GM21381 (cell line): ENCODE measurements at regions not wholly inside any gene's neighbourhood (a gene's known extent, or its start where the extent isn't known, plus 50 kb on each side); places are given as distances from the start of the nearest gene placed in this dataset.

Experiments
- ATAC-seq: cut with Tn5 transposase; IDR thresholded peaks from one replicate; pipeline ENCODE4 v1.9.1; 2021; ENCODE audit warnings: mild to moderate bottlenecking, moderate library complexity; ENCODE audit not compliant: unreplicated experiment

DNA sequence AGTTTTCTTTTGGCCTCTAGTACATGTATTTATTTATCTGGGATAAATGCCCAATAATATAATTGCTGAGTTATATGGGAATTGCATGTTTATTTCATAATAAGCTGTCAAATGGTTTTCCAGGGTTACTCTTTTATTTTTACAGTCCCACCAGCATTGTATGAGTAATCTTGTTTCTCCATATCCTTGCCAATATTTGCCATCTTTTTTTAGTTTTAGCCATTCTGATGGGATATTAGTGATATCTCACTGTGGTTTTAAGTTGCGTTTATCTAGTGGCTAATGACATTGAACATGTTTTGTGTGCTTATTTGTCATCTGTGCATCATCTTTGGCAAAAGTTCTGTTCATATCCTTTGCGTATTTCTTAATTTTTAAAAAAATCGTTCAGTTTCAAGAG, 372.8 kb upstream of the CCDC179 start:
- ATAC-seq = no peak

DNA sequence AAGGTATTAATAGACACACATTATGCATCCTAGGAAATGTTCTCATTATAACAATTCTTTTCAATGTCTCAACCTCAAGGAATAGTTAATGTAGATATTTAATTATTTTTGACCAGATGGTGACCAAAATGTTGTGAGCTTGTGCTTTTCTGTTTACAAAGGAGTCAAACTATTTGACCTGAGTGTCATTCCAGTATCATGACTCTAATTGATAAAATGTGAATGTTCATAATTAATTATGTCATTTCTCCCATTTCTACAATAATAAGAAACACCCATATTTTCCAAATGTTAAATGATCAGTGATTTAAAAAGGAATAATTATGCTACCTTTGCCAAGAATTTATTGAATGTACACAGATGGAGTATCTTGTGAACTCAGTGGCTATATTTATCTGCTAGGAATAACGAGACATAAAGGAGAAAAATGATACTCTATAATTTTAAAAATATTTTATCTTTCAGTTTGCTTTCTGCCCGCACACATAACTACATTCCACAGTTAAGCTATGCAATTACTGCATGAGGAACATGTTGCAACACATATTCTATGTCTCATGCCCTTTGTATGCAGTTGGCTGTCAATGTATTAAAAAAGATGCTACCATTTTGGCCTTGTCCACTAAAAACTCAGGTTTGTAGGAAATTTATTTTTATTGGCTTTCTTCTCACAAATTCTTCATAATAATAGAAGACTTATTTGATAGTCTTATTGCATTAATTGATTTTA, 376.7 kb upstream of the CCDC179 start:
- ATAC-seq = no peak

DNA sequence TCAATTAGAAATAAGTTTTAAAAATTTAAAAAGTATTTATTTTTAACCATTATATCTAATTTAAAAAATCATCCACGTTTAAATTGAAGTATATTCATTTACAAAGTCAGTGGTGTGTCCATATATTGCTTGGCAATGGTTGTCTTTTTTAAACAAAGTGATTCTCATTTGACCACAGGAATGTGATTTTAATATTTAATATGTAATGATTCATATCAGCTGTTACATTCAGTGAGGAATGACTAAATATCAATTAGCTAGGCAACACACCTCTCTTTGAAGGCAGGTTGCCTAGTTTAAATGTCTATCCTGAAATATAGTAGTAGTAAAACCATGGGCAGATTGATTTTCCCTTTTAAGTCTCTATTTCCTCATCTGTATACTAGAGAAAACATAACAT, 392.2 kb upstream of the CCDC179 start:
- ATAC-seq = no peak

DNA sequence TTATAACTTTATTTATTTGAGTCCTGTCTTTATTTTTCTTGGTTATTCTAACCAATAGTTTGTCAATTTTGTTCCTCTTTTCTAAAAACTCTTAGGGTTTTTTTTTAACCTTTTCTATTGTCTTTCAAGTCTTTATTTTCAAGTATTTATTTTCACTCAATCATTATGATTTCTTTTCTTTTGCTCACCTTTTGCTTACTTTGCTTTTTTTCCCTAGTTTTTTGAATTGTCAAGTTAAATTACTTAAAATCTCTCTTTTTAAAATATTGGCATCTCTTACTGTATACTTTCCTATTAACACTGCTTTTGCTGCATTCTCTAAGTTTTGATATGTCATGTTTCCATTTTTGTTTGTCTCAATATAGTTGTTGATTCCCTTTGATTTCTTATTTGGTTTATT, 396.8 kb upstream of the CCDC179 start:
- no peak for ATAC-seq

DNA sequence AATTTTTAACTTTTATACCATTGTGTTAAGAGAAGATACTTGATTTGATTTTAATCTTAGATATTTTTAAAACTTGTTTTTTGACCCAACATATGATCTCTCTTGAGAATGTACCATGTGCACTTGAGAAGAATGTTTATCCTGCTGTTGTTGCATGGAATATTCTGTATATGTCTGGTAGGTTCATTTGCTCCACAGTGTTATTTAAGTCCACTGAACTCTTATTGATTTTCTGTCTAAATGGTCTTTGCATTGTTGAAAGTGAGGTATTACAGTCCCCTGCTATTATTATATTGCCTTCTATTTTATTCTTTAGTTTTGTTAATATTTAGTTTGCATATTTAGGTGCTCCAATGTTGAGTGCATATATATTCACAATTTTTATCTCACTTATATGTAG, 397.3 kb upstream of the CCDC179 start:
- ATAC-seq = no peak

DNA sequence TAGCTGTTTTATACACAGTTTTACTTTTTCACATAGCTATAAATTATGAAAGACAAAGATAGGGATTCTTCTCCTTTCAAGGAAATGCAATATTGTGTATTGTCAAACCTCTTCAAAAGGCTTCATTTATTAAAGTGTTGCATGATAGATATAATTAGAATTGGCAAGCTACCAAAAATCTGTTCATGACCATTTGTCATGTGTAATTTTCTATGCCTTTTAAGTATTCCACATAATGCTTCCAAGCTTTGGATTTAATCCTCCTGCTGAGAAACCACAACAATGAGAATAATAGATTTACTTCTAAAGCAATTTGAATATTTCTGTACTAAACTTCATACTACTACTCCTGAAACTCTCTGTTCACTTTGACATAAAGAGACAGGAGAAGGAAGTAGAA, 403.2 kb upstream of the CCDC179 start:
- no peak for ATAC-seq

DNA sequence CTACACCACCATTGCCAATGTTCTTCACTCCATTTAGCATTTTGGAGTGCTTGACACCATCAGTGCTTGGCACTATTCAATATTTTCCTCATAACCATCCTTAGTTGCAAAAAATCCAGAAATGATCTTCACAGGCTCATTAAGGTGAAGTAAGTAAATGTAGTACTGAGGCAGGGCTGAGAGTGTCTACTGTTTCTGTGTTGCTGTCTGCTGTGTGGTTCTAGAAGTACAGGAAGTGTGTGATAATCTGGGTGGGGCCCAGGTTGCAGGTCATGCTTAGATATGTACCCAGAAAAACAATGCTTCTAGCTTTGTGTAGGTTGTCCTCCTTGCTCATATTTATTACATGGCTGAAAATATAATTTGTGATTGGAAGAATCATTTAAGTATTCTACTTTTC, 411.8 kb upstream of the CCDC179 start:
- ATAC-seq = no peak

DNA sequence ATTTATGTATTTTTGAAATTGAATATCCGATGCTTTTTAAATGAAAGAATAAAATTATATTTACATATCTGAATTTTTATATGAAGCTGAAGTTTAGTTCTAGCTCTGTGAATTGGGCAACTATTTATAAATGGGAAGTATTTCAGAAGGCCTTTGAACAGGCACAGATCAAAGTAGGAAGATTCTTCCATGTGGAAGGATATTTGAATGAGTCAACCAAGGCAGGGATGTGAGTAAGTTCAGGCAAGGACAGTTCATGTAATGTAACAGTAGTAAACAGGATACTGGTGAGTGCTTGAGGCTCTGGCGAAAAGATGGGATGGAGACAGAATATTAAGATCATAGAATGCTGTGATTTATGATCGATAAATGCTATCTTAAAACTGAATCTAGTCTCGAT, 417.8 kb upstream of the CCDC179 start:
- no peak for ATAC-seq

DNA sequence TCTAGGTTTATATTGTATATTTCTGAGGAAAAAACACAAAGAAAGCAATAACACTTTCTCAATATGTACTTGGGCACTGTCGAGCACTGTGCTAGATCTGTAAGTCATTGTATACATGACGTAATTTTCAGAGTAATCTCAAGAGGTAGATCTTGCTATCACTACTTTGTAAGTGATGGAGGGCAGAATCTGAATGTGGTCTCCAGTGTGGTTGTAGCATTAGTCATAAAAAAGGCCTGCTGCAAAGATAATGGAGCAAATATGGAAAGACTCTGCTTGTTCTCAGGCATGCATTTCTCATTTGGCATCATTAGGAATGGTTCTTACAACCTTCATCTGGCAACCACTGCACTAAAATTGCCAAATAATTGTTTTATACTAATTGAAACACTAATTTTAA, 419.8 kb upstream of the CCDC179 start:
- ATAC-seq = no peak

DNA sequence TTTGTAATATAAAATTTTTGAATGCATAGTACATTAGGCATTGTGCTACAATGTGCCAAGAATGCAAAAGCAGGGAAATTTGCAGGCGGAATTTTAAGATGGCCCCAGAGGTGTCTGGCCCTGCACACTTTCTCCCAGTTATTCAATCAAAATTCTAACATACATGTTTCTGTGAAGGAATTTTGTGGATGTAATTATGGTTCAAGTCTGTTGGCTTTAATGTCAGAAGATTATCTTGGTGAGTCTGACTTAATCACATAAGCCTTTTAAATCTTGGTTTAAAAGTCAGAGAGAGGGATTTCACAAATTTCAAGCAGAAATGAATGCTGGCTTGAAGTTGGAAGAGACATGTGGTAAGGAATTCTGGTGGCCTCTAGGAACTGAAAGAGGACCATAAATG, 423.4 kb upstream of the CCDC179 start:
- no peak for ATAC-seq

DNA sequence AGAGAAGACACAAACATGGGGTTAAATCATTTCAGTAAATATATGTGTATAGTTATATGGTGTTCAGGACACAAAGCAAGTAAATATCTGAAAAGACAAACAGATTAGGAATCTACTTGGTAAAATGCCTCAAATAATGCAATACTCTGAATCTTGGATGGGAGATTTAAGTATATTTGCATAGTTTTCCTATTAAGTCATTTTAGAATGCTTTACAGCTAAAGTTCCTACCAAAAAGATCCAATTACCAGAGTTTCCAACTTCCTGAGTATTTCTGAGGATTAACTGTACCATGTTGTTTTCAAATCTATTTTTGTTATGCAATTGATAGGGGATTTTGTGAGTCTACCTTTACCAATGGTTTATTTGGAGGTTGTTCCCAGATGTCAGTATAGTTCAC, 424.4 kb upstream of the CCDC179 start:
- ATAC-seq = no peak

DNA sequence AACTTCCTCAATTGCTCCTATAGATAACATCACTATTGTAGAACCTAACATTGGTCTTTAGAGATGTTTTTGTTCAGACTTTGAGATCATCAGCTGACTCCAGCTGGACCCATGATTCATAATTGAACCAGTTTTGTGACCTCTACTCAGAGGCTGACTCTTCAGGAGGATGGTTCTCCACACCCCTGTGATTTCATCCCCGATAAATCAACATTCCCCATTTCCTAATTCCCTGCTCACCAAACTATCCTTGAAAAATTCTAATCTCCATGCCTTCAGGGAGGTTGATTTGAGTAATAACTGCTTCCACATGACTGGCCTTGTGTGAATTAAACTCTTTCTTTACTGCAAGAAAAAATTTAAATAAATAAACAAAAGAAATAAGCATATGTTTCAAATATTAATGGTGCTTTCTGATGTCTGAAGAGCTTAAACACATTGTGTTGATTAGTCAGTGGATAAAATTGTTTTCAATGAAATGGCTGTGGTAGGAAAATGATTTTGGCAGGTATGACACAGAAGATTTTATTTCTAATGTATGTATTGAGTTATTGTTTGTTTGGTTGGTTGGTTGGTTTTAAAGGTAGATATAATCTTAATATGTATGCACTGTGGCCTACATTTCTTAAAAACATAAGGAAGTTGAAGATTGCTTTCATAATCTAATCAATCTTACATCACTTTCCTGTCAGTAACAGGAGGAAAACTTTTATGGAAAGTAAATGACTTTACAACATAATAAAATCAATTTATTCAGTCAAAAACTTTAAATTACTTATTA, 427.9 kb upstream of the CCDC179 start:
- no peak for ATAC-seq

DNA sequence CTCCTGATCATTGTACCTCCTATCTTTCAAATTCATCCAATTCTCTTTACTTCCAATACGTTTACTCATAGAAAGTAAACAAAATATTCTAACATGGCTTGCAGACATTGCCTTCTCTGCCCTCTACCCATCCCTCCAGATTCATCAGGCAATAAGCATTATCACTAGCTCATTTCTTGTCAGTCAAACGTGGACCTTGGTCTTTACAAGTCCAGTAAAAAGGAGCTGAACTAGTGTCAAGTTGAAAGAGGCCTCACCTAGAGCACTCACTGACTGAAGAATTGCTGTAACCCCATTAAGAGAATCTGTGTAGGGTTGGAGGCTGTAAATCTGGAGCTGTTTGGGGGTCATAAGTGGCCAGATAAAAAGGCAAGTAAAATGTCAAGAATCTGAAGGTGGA, 435.0 kb upstream of the CCDC179 start:
- ATAC-seq = no peak

DNA sequence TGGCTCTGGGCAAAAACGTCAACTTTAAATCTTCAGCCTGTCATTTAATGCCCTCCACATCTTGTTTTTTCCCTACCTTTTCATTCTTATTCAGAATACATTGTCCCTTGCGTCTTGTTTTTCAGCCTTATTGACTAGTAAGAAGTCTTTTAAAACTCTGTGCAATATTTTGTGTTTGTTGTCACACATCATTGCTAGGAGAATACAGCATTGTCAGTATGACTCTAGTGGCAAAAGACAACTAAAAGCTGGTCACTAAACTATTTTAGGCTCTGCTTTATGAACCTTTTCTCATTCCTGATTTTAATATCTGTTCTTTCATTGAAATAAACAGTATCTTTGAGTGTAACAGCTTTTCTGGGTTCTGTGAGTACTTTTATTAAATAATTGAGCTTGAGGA, 447.8 kb upstream of the CCDC179 start:
- ATAC-seq = no peak

DNA sequence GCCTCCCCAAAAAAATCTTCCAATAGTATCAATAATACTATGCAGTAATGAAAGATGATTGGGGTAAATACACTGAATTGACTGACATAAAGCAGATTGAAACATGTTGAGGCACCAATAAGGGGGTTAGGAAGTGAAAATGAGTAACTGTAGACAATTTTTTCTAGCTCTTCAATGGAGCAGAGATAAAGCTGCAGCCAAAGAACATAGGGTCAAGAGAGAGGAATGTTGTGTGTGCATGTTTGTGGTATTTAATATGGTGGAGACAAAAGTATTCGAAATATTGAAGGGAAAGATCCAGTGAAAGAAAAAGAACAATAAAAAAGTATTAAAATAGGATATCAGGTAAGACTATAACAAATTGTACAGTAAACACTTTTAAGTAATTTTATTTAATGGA, 450.0 kb upstream of the CCDC179 start:
- ATAC-seq = no peak

DNA sequence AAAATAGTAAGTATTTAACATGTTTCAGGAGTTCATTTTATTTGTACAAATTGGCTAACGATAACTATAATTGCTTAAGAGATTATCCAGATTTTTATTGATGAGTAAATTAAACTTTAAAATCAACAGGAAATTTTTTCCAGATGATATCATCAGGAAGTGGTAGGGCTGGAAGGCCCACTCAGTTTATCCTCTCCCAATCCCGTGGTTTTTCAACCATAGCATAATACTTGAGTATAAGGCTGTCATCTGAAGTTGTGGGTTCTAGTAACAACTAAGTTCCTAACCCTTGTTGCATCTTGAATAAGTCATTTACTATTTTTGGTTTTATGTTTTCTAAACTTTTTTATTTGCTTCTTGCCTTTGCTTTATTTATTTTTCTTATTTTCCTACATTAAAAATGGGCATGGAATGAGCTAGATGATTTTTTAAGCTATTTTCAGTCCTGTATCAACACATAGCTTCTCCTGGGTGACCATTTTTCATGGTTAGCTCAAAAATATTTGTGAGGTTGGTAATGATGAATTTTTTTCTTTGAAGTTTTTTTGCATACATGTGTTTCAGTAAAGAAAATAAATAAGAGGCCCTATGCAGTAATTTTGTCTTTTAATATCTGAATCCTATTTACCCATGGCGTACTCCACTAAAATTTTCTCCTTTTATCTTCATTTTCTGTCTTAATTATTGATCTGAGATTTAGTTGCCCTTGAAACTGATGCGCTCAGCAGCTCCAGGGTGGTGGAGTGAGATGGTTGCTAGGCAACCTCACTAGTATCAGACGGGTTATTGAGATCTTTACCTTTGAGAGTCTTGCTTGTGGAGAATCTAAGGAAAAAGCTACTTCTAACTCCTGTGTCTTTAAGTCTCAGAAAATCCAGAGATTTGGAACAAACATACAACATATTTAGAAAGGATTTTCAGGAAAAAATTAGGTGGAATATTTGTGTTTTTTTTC, 452.0 kb upstream of the CCDC179 start:
- no peak for ATAC-seq

DNA sequence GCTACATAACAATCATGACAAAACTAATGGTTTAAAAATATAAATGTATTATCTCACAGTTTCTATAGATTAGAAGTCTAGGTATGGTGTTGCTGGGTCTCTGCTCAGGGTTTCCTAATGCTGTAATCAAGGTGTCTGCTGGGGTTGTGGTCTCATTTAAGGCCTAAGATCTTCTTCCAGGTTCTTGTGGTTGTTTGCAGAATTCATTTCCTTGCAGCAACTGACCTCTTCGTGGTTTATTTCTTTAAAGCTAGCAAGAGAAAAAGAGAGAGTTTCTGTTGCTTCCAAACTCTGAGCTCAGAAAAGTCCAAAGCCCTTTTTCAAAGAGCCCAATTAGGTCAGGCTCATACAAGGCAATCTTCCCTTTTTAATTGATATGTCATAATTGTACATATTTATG, 452.7 kb upstream of the CCDC179 start:
- no peak for ATAC-seq

DNA sequence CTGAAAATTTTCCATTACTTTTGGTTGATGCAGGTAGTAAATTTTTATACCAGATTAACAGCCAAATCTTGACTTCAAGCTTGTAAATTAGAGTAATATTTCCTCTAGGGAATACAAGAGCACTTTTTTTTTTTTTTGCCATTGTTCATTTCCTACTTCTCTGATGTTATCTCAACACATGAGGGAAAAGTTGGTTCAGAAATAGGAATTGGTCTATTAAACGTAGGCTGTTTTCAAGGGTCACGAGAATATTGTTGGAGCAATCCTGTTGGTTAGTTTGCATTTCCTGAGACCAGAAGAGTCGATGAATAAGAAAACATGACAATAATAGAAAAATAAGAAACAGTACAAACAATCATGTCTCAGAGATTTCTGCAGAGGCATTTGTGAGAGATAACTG, 453.9 kb upstream of the CCDC179 start:
- ATAC-seq = no peak

DNA sequence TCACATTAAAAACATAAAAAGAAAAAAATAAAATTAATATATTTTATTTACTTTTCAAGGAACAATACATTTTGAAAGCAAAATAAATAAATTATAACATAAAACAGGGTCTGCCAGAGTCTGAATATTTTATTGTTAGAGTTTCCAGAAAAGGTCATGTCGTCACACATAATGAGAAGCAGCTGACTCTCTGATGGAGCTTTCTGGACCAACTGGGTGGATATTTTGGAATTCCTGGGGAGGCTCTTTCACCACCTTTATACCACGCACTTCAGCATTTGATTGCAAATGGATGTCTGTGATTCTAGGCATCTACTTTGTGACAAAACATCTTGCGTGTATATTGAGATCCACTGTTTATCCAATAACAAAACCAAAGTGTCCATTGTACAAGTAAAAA, 455.0 kb upstream of the CCDC179 start:
- ATAC-seq = no peak

DNA sequence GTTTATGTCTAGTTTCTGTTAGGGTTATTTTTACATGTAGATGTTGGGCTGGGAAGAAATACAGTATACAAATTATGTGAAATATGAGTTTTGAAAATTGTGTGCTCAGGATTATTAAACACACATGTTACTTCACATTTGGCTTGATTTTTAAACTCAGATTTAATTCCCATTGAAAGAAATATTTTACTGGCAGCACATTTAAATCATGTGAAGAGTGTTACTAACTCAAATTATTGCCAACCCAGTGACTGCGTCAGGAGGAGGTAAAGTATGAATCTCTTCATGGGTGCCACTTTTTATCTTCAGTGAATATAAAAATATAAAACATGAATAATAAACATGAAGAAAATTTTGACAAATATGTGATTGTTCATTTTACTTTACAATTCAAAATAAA, 457.5 kb upstream of the CCDC179 start:
- no peak for ATAC-seq

DNA sequence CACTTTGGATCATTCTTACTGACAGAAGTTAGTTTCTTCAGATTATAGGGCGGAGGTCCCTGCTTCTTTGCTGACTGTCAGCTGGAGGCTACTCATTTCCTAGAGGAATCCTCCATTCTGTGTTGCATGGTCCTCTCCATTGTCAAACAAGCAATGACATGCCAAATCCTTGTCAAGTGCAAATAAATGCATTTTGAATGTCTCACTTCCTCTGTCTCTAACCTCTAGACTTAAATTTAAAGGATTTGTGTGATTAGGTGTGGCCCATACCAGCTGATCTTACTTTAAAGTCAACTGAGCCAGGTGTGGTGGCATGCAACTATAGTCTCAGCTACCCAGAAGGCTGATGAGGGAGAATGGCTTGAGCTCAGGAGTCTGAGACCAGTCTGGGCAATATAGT, 458.4 kb upstream of the CCDC179 start:
- ATAC-seq = no peak

DNA sequence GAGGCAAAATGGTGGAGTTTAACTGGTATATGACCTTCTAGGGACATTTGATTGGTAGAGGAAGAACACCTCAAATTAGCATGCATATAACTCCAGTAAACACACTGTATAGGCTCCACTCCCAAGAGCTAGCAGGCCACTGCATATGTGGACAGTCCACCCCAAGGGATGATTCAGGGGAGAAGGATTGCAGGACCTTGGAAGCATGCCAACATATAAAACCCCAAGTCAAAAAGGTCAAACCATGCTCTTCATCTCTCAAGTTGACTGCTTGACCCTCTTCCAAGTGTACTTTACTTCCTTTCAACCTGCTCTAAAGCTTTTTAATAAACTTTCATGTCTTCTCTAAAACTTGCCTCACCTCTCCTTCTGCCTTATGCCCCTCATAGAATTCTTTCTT, 459.9 kb upstream of the CCDC179 start:
- no peak for ATAC-seq
